PC-9 (cell line): ENCODE measurements at regions not wholly inside any gene's neighbourhood (a gene's known extent, or its start where the extent isn't known, plus 50 kb on each side); places are given as distances from the start of the nearest gene placed in this dataset.

Experiments
- CTCF ChIP-seq: fragments of 200-600 bp; sonication (generic); conservative IDR thresholded peaks from 2 replicates; pipeline ENCODE4 v1.6.1; 2017; ENCODE audit warnings: mixed run types, antibody characterized with exemption, mild to moderate bottlenecking, moderate library complexity
- EZH2 ChIP-seq: fragments of 200-600 bp; sonication (generic); IDR thresholded peaks from 2 replicates; pipeline ENCODE4 v1.8.0; 2017; ENCODE audit warnings: antibody characterized with exemption, low read depth

- no peak for TF ChIP-seq CTCF
- TF ChIP-seq EZH2, result no peak
Measured at GRCh38 chr2:216787851-216788540, 71.9 kb downstream of the TNP1 start.
